Mesenteric fat pad (tissue), 1 donor: ENCODE measurements at regions not wholly inside any gene's neighbourhood (a gene's known extent, or its start where the extent isn't known, plus 50 kb on each side); places are given as distances from the start of the nearest gene placed in this dataset.
"Not testable (repeated sequence)": the region's sequence is repeated elsewhere in the genome, so short reads cannot be mapped to it uniquely, and the experiment has no call there.

Source experiments
- DNase-seq: peaks from one replicate; pipeline ENCODE4 v3.0.0-alpha.2; 2020; ENCODE audit warnings: low spot score
- donor health status: DM: yes; HTN: yes; CAD: no.

DNA sequence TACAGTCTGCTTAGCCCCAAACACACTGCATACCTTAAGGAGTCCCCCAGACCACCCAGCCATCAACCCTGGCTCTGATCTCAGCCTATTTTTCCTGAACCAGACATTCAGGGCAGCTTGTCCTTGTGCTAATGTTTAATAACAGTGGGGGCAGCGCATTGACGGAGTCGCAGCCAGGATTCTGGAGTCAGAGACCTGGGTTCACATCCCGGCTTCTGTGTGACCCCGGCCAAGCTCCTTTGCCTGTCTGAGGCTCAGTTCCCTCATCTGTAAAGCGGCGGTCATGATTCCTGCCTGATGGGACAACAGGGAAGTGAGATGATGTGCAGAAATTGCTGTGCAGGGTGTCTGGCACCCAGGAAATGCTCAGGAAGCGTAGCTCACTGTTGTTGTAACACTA is 63.1 kb downstream of the MATN1 start:
- DNase-seq: no peak

DNA sequence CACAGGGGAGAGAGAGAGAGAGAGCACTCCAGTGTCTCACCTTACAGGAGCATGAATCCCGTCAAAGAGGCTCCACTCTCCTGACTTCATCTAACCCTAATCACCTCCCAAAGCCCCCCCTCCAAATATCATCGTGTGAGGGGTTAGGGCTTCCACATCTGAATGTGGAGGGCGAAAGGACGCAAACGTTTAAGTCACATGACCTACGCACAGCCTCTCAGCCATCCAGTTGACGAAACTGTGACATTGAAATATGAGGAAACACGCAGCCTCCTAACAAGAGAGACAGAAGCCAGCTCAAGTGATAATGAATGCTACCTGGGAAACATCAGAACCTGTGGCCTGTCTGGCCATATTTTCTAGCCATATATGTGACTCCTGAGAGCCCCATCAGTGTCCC is 63.7 kb downstream of the MATN1 start:
- no peak for DNase-seq

DNA sequence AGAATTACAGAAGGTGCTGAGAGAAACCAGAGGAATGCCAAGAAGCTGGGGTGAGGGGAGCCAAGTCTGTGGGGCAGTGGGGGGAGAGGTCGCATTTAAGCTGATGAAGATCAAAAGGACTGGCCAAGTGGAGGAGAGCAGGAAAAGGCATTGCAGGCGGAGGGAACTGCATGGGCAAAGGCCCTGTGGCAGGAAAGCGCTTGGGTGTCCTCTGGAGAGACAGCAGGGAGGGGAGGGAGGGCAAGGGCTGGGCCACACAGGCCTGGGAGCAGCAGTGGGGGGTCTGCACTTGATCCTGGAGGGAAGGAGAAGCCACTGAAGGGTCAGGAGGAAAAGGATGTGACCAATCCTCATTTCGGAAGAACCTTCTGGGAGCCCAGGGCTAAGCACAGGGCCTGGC is 65.0 kb downstream of the MATN1 start:
- DNase-seq: not testable (repeated sequence)

DNA sequence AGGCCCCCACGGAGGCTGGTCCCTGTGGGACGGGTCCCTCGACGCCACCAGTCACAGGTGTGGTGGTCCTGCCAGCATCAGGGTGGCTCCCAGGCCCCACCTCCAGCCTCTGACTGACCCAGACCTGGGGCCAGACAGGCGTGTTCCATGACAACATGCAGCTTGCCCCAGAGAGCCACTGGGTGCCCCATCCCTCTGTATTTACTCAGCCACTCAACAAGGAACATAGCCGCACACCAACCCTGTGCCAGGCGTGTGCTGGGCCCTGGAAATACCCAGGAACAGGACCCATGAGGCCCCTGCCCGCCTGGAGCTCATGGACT is 65.4 kb downstream of the MATN1 start:
- DNase-seq: no peak

DNA sequence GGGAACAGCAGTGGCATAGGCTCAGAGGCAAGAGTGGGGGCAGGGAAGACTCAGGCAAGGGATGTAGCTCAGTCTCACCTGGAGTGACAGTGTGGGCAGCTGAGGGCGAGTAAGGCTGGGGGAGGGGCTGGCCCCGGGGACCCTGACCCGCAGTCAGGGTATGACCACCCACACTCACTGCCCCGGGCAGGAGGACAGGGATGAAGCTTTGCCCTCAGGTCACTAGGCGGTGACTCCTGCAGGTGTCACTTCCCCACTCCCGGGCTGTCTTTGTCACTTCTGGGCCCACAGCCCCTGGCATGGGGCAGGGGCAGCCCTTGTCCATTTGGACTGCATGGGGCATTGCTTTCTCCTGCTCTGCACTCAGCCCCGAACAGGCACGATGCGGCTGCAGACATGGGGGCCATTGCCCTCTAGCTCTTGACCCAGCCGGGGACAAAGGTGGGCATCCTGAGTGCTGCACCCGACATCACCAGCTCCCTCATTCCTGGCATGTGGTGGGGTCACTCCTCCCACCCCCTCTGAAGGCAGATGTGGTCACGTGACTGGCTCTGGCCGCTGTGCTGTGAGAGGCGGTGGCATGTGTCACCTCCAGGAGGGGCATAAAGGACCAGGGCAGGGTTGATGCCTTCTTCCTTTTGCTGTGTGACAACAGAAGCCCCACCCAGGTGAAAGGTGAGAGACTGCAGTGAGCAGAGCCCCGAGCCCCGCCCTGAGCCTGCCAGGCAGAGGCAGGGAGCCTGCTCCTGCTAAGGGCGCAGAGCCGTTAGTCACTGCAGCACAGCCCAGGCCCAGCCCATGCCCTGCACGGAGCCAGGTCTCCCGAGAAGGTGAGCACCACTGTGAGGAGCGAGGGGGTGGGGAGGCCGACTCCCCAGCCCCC is 66.0 kb downstream of the MATN1 start:
- no peak for DNase-seq

DNA sequence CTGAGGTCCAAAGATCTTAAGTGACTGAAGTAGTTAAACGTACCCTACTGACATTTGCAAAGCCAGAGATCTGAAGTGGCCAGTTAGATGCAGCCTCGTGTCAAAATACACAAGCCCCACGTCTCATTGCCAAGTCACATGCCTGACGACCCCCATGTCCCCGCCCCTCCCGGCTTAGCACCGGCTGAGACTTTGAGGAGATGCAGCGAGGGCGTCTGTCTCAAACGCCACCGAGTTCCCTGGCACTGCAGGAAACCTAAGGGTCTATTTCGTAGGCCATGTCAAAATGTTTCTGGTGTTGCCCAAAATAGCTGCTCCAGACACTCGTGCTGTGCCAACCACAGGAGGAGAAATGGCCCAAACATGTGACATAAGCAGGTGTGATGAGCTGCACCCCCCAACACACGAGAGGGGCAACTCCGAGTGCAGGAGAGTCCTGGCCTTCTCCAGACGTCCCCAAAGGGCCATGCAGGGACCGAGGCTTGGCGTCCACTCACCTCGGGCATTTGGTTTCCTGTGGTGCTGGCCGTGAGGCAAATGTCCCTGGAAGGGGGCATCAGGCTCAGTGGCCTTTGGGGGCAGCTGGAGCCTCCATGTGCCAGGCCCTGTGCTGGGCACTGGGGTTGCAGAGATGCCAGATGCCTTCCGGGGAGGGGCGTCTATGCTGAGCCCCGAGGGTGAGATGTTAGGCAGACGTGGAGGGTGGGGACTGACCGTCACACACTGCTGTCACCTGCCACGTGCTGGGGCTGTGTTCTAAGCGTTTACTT is 67.0 kb downstream of the MATN1 start:
- DNase-seq: no peak

DNA sequence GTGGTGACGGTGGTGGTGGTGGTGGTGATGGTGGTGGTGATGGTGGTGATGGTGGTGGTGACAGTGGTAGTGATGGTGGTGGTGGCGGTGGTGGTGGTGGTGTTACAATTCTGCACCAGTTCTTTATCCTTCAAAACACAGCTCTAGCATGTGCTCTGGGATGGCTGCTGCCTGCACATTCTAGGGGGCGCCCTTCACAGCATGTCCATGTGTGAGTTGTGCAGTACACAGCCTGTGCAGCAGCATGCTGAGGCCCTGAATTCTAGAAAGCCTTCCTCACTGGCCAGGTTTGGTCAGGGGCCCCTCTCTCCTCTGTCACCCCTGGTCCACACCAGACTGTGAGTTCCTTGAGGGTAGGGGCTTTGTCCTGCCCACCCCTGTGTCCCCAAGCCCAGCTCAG is 67.7 kb downstream of the MATN1 start:
- DNase-seq: no peak

DNA sequence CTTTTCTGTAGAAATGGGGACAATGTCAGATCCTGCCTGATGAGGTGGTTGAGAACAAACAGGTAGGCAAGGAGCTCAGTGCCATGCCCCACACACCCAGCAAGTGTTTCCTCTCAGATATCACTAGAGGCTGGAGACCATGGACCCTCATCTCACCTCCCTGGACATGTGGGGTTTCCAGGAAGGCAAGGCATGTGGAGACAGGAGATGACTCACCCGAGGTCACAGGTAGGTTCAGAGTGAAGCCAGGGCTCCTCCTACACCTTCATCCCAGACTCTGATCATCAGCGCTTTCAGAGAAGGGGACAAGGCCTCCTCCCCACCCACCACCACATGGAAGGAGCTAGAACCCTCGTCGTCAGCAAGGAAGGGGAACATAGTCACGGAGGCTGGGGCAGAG is 69.2 kb downstream of the MATN1 start:
- no peak for DNase-seq

DNA sequence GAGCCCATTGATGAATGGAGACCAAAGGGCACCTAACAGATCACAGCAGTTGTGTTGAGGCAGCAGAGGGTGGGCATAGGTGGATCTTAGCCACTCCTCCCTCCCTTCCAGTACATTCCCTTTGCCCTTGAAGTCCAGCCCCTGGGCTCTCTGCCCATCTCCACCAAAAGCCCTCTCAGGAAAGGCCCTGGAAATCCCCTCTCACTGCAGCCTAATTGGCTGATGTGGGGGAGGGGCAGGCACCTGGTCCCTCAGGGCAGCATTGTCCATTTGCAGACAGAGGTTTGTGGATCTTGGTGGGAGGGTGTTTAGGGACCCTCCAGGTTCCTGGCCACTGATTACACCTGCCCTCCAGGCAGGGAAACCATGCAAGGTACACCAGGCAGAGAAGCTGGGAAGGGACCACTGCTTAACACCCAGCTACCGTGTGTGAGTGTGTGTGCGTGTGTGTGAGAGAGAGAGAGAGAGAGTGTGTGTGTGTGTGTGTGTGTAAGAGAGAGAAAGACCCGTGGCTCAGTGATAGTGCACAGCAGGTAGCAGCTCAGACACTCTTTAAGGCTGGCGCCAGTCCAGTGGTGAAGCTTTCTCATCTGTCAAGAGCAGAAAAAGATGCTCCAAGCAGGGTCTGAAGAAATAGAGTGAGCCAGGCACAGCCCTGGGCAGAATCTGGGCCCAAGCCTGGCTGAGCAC is 71.1 kb downstream of the MATN1 start:
- no peak for DNase-seq

DNA sequence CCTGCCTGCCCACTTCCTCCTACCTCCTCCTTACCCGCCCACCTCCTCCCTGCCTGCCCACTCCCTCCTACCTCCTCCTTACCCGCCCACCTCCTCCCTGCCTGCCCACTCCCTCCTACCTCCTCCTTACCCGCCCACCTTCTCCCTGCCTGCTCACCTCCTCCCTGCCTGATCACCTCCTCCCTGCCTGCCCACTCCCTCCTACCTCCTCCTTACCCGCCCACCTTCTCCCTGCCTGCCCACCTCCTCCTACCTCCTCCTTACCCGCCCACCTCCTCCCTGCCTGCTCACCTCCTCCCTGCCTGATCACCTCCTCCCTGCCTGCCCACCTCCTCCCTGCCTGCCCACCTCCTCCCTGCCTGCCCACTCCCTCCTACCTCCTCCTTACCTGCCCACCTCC is 72.0 kb downstream of the MATN1 start:
- DNase-seq: not testable (repeated sequence)

DNA sequence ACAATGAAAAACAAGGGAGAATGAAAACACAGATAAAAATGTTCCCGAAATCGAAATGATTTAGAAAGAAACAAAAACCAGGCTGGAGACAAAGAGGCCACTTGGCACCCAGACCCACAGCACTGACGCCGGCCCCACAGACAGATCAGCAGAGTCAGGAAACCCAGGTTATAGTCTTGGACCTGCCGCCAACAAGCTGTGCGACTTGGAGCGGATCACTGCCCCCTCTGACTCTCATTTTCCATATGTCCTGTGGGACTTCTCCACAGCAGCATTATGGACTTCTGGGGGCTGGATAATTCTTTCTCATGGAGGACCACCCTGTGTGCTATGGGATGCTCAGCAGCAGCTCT is 72.4 kb downstream of the MATN1 start:
- no peak for DNase-seq

DNA sequence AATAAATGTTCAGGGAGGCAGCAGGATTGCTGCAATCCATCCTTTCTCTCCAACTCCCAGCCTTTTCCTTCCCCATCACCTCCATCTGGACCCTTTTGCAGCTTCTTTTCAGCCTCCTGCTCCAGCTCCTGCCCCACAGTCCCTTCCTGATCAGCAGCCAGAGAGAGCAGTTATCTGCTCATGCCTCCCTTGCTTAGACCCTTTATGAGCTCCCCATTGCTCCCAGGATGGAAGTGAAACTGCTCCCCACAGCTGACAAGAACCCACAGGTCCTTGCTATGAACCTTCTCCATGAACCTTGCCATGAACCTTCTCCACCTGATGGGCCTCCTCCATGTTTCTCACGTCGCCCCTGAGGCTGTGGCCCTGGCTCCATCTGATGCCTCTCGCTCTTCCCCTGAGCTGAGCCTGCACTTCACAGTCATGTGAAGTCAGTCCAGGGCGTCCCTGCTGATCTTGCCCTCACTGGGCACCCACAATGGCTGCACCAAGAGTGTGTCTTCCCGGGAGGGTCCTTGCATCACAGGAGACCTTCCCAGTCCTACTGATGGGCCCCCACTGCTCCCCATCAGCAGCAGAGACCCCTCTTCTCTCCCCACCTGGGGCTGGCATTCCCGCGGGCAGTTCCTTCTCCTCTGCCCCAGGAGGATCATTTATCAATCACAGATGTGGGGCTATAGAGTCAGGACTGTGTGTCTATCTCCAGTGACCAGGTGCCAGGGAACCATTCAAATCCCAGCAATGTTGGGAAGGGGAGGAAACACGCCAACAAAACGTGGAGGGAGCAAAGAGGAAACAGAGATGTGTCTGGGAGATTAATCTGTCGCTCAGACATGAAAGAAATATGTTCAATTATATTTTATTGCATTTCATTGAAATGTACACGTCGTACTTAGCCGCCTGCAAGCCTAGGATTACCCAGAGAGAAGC is 73.1 kb downstream of the MATN1 start:
- no peak for DNase-seq

DNA sequence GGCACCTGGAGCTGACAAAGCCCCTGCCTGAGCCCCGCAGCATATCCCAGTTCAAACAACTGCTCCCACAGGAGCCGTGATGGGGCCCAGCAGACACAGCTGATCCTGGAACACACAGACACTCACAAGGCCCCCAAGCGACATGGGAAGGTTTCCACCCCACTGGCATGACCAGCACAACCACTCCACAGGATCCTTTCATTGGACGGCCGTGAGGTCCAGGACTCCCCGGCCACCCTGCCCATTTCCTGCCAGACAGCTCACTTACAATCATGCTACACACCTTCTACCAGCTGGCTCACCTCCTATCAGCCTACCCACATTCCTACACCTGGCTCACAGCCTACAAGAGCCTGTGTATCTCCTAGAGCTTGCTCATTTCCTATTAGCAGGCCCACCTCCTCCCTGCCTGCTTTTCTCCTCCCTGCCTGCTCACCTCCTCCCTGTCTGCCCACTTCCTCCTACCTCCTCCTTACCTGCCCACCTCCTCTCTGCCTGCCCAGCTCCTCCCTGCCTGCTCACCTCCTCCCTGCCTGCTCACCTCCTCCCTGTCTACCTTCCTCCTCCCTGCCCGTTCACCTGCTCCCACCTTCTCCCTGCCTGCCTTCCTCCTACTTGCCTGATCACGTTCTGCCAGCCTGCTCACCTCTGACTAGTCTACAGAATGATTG is 73.9 kb downstream of the MATN1 start:
- no peak for DNase-seq

DNA sequence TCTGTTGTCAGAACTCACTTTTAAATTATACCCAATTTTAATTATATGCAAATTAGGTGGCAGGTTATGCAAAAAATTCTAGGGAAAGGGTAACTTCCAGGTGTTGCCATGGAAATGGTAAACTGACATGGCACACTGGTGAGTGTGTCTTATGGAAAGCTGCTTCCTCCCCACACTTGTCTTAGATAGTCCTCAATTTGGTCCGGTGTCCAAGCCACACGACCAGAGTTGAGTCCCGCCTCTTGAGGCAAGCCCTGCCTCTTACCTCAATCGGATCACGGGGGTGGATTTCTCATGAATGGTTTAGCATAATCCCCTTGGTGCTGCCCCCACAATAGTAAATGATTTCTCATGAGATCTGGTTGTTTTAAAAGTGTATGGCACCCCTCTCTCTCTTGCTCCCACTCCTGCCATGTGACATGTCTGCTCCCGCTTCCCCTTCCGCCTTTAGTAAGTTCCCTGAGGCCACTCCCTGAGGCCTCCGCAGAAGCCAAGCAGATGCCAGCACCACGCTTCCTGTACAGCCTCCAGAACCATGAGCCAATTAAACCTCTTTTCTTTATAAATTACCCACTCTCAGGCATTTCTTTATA is 74.9 kb downstream of the MATN1 start:
- DNase-seq: no peak

DNA sequence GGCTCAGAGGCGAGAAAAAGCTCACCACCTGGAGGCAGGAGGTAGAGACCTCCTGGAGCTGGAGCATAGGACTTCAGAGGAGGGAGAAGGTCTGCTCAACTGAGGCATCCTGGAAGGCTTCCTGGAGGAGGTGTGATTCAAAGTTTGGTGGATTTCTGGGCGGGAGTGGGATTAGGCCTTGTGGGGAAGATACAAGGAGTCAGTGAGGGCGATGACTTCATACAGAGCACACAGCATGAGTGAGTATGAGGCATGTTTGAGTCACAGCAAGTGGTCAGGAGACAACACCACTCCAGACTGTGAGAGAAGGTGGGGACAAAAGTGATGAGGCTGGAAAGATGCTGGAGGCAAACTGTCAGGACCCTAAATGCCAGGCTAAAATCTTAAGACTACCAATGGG is 77.6 kb downstream of the MATN1 start:
- DNase-seq: no peak

DNA sequence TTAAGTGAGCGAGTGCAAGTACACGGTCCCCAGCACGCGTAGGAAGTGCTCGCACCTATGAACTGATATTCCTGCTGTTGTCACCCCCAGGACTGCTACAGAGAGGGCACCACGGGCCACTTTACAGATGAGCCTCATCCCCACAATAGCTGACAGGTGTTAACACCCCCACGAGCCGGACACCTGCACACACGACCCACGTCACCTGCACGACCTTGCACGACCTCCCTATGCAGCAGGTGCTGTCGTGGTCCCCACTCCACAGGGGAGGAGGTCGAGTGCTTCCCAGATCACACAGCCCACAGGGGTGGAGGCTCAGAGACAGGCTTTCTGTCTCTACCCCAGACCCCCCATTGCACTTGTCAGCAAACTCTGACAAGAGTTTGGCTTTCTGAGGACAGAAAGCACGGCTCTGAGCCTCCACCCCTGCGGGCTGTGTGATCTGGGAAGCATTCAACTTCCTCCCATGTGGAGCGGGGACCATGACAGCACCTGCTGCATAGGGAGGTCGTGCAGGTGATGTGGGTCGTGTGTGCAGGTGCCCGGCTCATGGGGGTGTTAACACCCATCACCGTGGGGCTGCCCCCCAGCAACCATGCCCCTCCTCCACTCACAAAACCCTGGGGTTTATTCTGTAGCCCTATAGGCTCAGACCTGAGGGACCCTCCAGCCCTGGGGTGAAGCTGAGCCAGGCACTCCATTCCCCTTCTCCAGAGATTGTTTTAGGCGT is 80.8 kb downstream of the MATN1 start:
- DNase-seq: no peak

DNA sequence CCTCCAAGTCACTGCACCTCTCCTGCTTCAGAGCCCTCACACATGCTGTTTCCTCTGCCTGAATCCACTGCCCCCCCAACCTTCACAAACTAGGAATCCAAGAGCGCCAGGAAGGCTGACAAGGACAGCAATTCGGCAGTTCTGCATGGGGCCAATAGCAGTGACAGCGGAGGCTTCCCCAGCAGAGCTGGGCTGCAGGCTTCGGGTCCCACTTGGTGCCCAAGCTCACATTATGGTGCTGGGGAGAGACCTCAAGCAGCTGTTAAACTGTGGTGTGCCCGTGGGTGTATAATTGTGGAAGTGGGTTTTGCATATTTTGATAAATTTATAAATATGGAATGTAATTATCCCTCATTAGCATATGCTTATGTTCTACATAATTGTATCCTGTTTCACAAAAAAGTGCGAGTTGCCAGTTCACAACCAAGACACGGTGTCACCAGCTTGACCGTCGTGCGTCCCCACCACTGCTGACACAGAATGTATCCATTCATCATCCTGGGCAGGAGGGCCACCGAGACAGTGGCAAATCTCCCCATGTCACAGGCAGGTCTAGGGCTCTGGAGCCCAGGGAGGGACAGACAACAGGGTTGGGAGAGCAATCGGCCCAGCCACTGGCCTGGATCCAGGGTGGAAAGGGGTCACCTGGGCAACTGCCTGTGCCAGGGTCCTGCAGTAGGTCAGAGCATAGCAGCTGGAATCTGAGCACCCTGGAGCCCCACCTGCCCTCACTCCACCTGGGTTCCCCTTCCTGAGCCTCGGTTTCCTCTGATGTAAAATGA is 81.6 kb downstream of the MATN1 start:
- DNase-seq: no peak

DNA sequence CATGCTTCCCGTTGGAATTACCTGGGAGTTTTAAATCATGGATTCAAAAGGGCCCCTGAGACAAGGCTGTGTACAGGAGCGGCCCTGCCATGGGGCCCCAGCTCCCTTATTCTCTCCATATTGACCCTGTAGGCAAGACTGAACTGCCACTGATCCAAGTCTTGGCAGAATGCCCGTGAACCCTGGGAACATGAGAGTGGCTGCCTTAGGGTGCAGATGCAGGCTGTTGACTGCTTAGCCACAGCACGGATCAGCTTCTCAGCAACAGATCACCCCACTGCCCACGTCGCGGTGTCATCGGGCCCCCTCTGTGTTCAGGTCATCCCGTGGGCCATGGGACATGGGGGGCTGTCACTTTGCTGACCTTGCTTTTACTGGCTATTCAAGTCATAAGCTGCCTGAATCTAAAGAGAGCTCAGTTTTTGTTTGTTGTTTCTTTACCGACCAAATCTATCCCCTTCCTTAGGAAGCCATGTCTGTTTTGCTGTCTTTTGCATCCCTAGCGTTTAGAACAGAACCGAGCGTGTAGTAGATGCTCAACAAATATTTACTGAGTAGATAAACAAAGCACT is 83.4 kb downstream of the MATN1 start:
- no peak for DNase-seq
